ENCODE measurements at regions not wholly inside any gene's neighbourhood (a gene's known extent, or its start where the extent isn't known, plus 50 kb on each side); places are given as distances from the start of the nearest gene placed in this dataset.

DNA sequence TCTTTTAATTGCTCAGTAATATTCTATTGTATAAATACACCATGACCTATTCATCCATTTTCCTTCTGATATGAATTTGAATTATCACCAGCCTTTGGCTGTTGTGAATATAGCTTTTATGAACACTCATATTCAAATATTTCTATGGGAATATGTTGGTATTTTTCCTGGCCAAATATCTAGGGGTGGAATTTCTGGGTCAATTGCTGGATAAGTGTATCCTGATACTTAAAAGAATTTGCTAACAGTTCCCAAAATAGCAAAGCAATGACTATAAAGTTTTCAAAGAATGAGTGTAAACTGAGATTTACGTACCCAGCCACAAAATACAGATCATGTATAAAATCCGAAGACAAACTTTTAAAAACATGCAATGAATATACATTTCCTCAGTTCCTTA lies 148.7 kb upstream of the CLEC14A start:
- H3K4me3 ChIP-seq (replicated peaks in 1 of 4; ENCODE audit: control extremely low read depth in 1 of 4, insufficient read depth in 1 of 4, low read depth in 3 of 4, low read length in 4 of 4): peak overlapping the region in 1 of 4 experiments; percentile 5
- no peaks in the 10 kb centered on the region for H3K36me3 ChIP-seq (ENCODE audit: control insufficient read depth, insufficient read depth, low read length)
- H3K27ac ChIP-seq (ENCODE audit: insufficient read depth, low read length): peak overlapping the region; percentile 65
- DNase-seq (ENCODE audit: low read depth in 2 of 2): peak; percentile 60 to 71
- H2AFZ ChIP-seq (ENCODE audit: low read length): no peak overlapping the region
- peak overlapping the region; percentile 70 for H3K4me2 ChIP-seq (ENCODE audit: extremely low read depth, insufficient read depth, low read length)
- no peaks in the 10 kb centered on the region for H3K79me2 ChIP-seq (ENCODE audit: control insufficient read depth, insufficient read depth, low read length)
- H3K27me3 ChIP-seq (ENCODE audit: control insufficient read depth, insufficient read depth, low read length): no peaks in the 10 kb centered on the region
- TF ChIP-seq, protein P1, sequence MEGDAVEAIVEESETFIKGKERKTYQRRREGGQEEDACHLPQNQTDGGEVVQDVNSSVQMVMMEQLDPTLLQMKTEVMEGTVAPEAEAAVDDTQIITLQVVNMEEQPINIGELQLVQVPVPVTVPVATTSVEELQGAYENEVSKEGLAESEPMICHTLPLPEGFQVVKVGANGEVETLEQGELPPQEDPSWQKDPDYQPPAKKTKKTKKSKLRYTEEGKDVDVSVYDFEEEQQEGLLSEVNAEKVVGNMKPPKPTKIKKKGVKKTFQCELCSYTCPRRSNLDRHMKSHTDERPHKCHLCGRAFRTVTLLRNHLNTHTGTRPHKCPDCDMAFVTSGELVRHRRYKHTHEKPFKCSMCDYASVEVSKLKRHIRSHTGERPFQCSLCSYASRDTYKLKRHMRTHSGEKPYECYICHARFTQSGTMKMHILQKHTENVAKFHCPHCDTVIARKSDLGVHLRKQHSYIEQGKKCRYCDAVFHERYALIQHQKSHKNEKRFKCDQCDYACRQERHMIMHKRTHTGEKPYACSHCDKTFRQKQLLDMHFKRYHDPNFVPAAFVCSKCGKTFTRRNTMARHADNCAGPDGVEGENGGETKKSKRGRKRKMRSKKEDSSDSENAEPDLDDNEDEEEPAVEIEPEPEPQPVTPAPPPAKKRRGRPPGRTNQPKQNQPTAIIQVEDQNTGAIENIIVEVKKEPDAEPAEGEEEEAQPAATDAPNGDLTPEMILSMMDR (conservative IDR thresholded peaks at IDR 0.05 in 1 of 2, IDR thresholded peaks at IDR 0.05 in 1 of 2; ENCODE audit: low read depth in 1 of 2, low read length in 2 of 2): no peak
- TF ChIP-seq EZH2 (IDR thresholded peaks at IDR 0.05; ENCODE audit: low read length, missing control alignments): no peak
- H3K9ac ChIP-seq (ENCODE audit: insufficient read depth, low read length): no peak overlapping the region
- H3K9me3 ChIP-seq (ENCODE audit: control insufficient read depth, insufficient read depth, low read depth, low read length): no peaks in the 10 kb centered on the region
- H3K4me1 ChIP-seq (ENCODE audit: control insufficient read depth, extremely low read depth, insufficient read depth, low read length): peaks cover 31% of the 10 kb centered on the region
- no peaks in the 10 kb centered on the region for H4K20me1 ChIP-seq (ENCODE audit: control insufficient read depth, extremely low read depth, insufficient read depth, low read length)

- Histone ChIP-seq H3K4me2 (ENCODE audit: extremely low read depth, insufficient read depth, low read length) (peak overlapping the region; percentile 70), H3K27ac (ENCODE audit: insufficient read depth, low read length) (peak overlapping the region; percentile 65), H3K9me3 (ENCODE audit: control insufficient read depth, insufficient read depth, low read depth, low read length) (no peaks in the 10 kb centered on the region), H3K4me1 (ENCODE audit: control insufficient read depth, extremely low read depth, insufficient read depth, low read length) (peaks cover 31% of the 10 kb centered on the region), H2AFZ (ENCODE audit: low read length) (no peak overlapping the region), H3K79me2 (ENCODE audit: control insufficient read depth, insufficient read depth, low read length) (no peaks in the 10 kb centered on the region), H3K36me3 (ENCODE audit: control insufficient read depth, insufficient read depth, low read length) (no peaks in the 10 kb centered on the region), H3K9ac (ENCODE audit: insufficient read depth, low read length) (no peak overlapping the region), H3K27me3 (ENCODE audit: control insufficient read depth, insufficient read depth, low read length) (no peaks in the 10 kb centered on the region), H4K20me1 (ENCODE audit: control insufficient read depth, extremely low read depth, insufficient read depth, low read length) (no peaks in the 10 kb centered on the region), H3K4me3 (replicated peaks in 1 of 4; ENCODE audit: control extremely low read depth in 1 of 4, insufficient read depth in 1 of 4, low read depth in 3 of 4, low read length in 4 of 4) (no peak overlapping the region)
- DNase-seq (ENCODE audit: low read depth in 2 of 2): peak; percentile 89 to 94
- TF ChIP-seq, protein P1 (conservative IDR thresholded peaks at IDR 0.05 in 1 of 2, IDR thresholded peaks at IDR 0.05 in 1 of 2; ENCODE audit: low read depth in 1 of 2, low read length in 2 of 2): no peak
- no peak for TF ChIP-seq EZH2 (IDR thresholded peaks at IDR 0.05; ENCODE audit: low read length, missing control alignments)
These were observed 148.2 kb upstream of the CLEC14A start for GRCh38 chr14:38404100-38404541.

- Histone ChIP-seq H4K20me1 (ENCODE audit: control insufficient read depth, extremely low read depth, insufficient read depth, low read length) (no peaks in the 10 kb centered on the region), H3K27ac (ENCODE audit: insufficient read depth, low read length) (no peak overlapping the region), H3K9me3 (ENCODE audit: control insufficient read depth, insufficient read depth, low read depth, low read length) (no peaks in the 10 kb centered on the region), H3K27me3 (ENCODE audit: control insufficient read depth, insufficient read depth, low read length) (no peaks in the 10 kb centered on the region), H3K36me3 (ENCODE audit: control insufficient read depth, insufficient read depth, low read length) (no peaks in the 10 kb centered on the region), H3K9ac (ENCODE audit: insufficient read depth, low read length) (no peak overlapping the region), H2AFZ (ENCODE audit: low read length) (no peak overlapping the region), H3K4me3 (replicated peaks in 1 of 4; ENCODE audit: control extremely low read depth in 1 of 4, insufficient read depth in 1 of 4, low read depth in 3 of 4, low read length in 4 of 4) (no peak overlapping the region), H3K4me1 (ENCODE audit: control insufficient read depth, extremely low read depth, insufficient read depth, low read length) (peaks cover 20% of the 10 kb centered on the region), H3K79me2 (ENCODE audit: control insufficient read depth, insufficient read depth, low read length) (no peaks in the 10 kb centered on the region), H3K4me2 (ENCODE audit: extremely low read depth, insufficient read depth, low read length) (no peak overlapping the region)
- TF ChIP-seq EZH2 (IDR thresholded peaks at IDR 0.05; ENCODE audit: low read length, missing control alignments): no peak
- TF ChIP-seq, protein P1 (conservative IDR thresholded peaks at IDR 0.05 in 1 of 2, IDR thresholded peaks at IDR 0.05 in 1 of 2; ENCODE audit: low read depth in 1 of 2, low read length in 2 of 2): no peak
- no peak for DNase-seq (ENCODE audit: low read depth in 2 of 2)
These were observed 144.9 kb upstream of the CLEC14A start for GRCh38 chr14:38400751-38401150.

Data from fibroblast of lung (primary cell).